ENCODE measurements at regions not wholly inside any gene's neighbourhood (a gene's known extent, or its start where the extent isn't known, plus 50 kb on each side); places are given as distances from the start of the nearest gene placed in this dataset.
"Not testable (repeated sequence)": the region's sequence is repeated elsewhere in the genome, so short reads cannot be mapped to it uniquely, and the experiment has no call there.

GRCh38 chr18:42365591-42365990 is 410.6 kb downstream of the PIK3C3 start:
- TF ChIP-seq EZH2phosphoT487 (IDR thresholded peaks at IDR 0.05; ENCODE audit: borderline replicate concordance, low read length) = no peak
- TF ChIP-seq EZH2 (IDR thresholded peaks at IDR 0.05; ENCODE audit: low read length, unreplicated experiment) = no peak
- TF ChIP-seq CTCF (conservative IDR thresholded peaks at IDR 0.05; ENCODE audit: low read depth, low read length) = no peak
- ChIA-PET CTCF (no interaction called here), POLR2A (ENCODE audit: unreplicated experiment) (no interaction called here)
- intact Hi-C loops (cut with micrococcal nuclease) = no loop called here
- H4K20me1 ChIP-seq (ENCODE audit: low read length) = no peaks in the 10 kb centered on the region
- H3K27me3 ChIP-seq (ENCODE audit: low read length) = no peaks in the 10 kb centered on the region
- H3K4me3 ChIP-seq (ENCODE audit: low read length) = no peak overlapping the region
- no peak overlapping the region for H3K9ac ChIP-seq (ENCODE audit: low read length)
- H3K9me2 ChIP-seq (replicated peaks; ENCODE audit: low read length) = no peaks in the 10 kb centered on the region
- H3K9me3 ChIP-seq (ENCODE audit: low read length) = no peaks in the 10 kb centered on the region
- H3K4me1 ChIP-seq (ENCODE audit: insufficient read depth, low read length) = no peaks in the 10 kb centered on the region
- no peaks in the 10 kb centered on the region for H3F3A ChIP-seq (ENCODE audit: low read length, unreplicated experiment)
- ATAC-seq (no peak), DNase-seq (no peak)
- no peaks in the 10 kb centered on the region for H3K36me3 ChIP-seq (ENCODE audit: low read depth, low read length)
- no peak overlapping the region for H2AFZ ChIP-seq (ENCODE audit: low read length)
- H3K4me2 ChIP-seq (ENCODE audit: low read length) = no peak overlapping the region
- H3K27ac ChIP-seq (ENCODE audit: low read length) = no peak overlapping the region
- no TSS peak for BruUV-seq (replicated peaks)
- H3K79me2 ChIP-seq (ENCODE audit: low read length) = no peaks in the 10 kb centered on the region

GRCh38 chr18:42373584-42373983 is 418.6 kb downstream of the PIK3C3 start:
- BruUV-seq (replicated peaks) = no TSS peak
- no peak for DNase-seq
- CTCF ChIA-PET = no interaction called here

GRCh38 chr18:42374961-42375360 is 419.9 kb downstream of the PIK3C3 start:
- Histone ChIP-seq H3K27ac (ENCODE audit: low read length) (no peak overlapping the region), H3K4me2 (ENCODE audit: low read length) (no peak overlapping the region), H3K9me2 (replicated peaks; ENCODE audit: low read length) (no peaks in the 10 kb centered on the region), H3K9me3 (ENCODE audit: low read length) (no peaks in the 10 kb centered on the region), H3K36me3 (ENCODE audit: low read depth, low read length) (no peaks in the 10 kb centered on the region), H2AFZ (ENCODE audit: low read length) (no peak overlapping the region), H3F3A (ENCODE audit: low read length, unreplicated experiment) (no peaks in the 10 kb centered on the region), H3K9ac (ENCODE audit: low read length) (no peak overlapping the region), H3K4me1 (ENCODE audit: insufficient read depth, low read length) (no peaks in the 10 kb centered on the region), H4K20me1 (ENCODE audit: low read length) (no peaks in the 10 kb centered on the region), H3K27me3 (ENCODE audit: low read length) (no peaks in the 10 kb centered on the region), H3K4me3 (ENCODE audit: low read length) (no peak overlapping the region), H3K79me2 (ENCODE audit: low read length) (no peaks in the 10 kb centered on the region)
- no peak for TF ChIP-seq CTCF (conservative IDR thresholded peaks at IDR 0.05; ENCODE audit: low read depth, low read length)
- no peak for TF ChIP-seq EZH2 (IDR thresholded peaks at IDR 0.05; ENCODE audit: low read length, unreplicated experiment)
- no peak for TF ChIP-seq EZH2phosphoT487 (IDR thresholded peaks at IDR 0.05; ENCODE audit: borderline replicate concordance, low read length)
- no TSS peak for BruUV-seq (replicated peaks)
- intact Hi-C loops (cut with micrococcal nuclease) = no loop called here
- POLR2A ChIA-PET (ENCODE audit: unreplicated experiment) = no interaction called here
- DNase-seq (no peak), ATAC-seq (no peak)
- CTCF ChIA-PET = no interaction called here

More at GRCh38 chr18:42373584-42373983, 418.6 kb downstream of the PIK3C3 start:
- Histone ChIP-seq H3K4me1 (ENCODE audit: insufficient read depth, low read length) (no peaks in the 10 kb centered on the region), H2AFZ (ENCODE audit: low read length) (no peak overlapping the region), H3K27ac (ENCODE audit: low read length) (no peak overlapping the region), H3K4me3 (ENCODE audit: low read length) (no peak overlapping the region), H3F3A (ENCODE audit: low read length, unreplicated experiment) (no peaks in the 10 kb centered on the region), H3K9ac (ENCODE audit: low read length) (no peak overlapping the region), H3K27me3 (ENCODE audit: low read length) (no peaks in the 10 kb centered on the region), H3K79me2 (ENCODE audit: low read length) (no peaks in the 10 kb centered on the region), H3K9me3 (ENCODE audit: low read length) (no peaks in the 10 kb centered on the region), H3K36me3 (ENCODE audit: low read depth, low read length) (no peaks in the 10 kb centered on the region), H3K9me2 (replicated peaks; ENCODE audit: low read length) (no peaks in the 10 kb centered on the region), H4K20me1 (ENCODE audit: low read length) (no peaks in the 10 kb centered on the region), H3K4me2 (ENCODE audit: low read length) (no peak overlapping the region)
- intact Hi-C loops (cut with micrococcal nuclease) = no loop called here
- no peak for TF ChIP-seq EZH2phosphoT487 (IDR thresholded peaks at IDR 0.05; ENCODE audit: borderline replicate concordance, low read length)
- no peak for TF ChIP-seq CTCF (conservative IDR thresholded peaks at IDR 0.05; ENCODE audit: low read depth, low read length)
- no peak for TF ChIP-seq EZH2 (IDR thresholded peaks at IDR 0.05; ENCODE audit: low read length, unreplicated experiment)
- POLR2A ChIA-PET (ENCODE audit: unreplicated experiment) = no interaction called here
- ATAC-seq = no peak

- DNase-seq; ATAC-seq; H3K4me1 ChIP-seq (ENCODE audit: insufficient read depth, low read length); CTCF ChIA-PET; H4K20me1 ChIP-seq (ENCODE audit: low read length); H3K79me2 ChIP-seq (ENCODE audit: low read length); H3K4me3 ChIP-seq (ENCODE audit: low read length); BruUV-seq (replicated peaks); H3K27me3 ChIP-seq (ENCODE audit: low read length); H3K36me3 ChIP-seq (ENCODE audit: low read depth, low read length); H3K27ac ChIP-seq (ENCODE audit: low read length); H2AFZ ChIP-seq (ENCODE audit: low read length); H3K9me3 ChIP-seq (ENCODE audit: low read length); intact Hi-C loops (cut with micrococcal nuclease); POLR2A ChIA-PET (ENCODE audit: unreplicated experiment); H3K9me2 ChIP-seq (replicated peaks; ENCODE audit: low read length); H3F3A ChIP-seq (ENCODE audit: low read length, unreplicated experiment); H3K9ac ChIP-seq (ENCODE audit: low read length); H3K4me2 ChIP-seq (ENCODE audit: low read length): not testable (repeated sequence)
Observed at GRCh38 chr18:42378854-42379253, 423.8 kb downstream of the PIK3C3 start.

GRCh38 chr18:42381236-42381635 is 426.2 kb downstream of the PIK3C3 start:
- H3K4me3 ChIP-seq (ENCODE audit: low read length); intact Hi-C loops (cut with micrococcal nuclease): not testable (repeated sequence)

More at GRCh38 chr18:42381236-42381635, 426.2 kb downstream of the PIK3C3 start:
- H3K4me1 ChIP-seq (ENCODE audit: insufficient read depth, low read length); H3K36me3 ChIP-seq (ENCODE audit: low read depth, low read length); H3K4me2 ChIP-seq (ENCODE audit: low read length); H3K27ac ChIP-seq (ENCODE audit: low read length); DNase-seq; H3F3A ChIP-seq (ENCODE audit: low read length, unreplicated experiment); H3K9me2 ChIP-seq (replicated peaks; ENCODE audit: low read length); H2AFZ ChIP-seq (ENCODE audit: low read length); H3K27me3 ChIP-seq (ENCODE audit: low read length); H3K79me2 ChIP-seq (ENCODE audit: low read length); H3K9ac ChIP-seq (ENCODE audit: low read length); H3K9me3 ChIP-seq (ENCODE audit: low read length); ATAC-seq; BruUV-seq (replicated peaks); CTCF ChIA-PET; POLR2A ChIA-PET (ENCODE audit: unreplicated experiment); H4K20me1 ChIP-seq (ENCODE audit: low read length): not testable (repeated sequence)
